ENCODE measurements at regions not wholly inside any gene's neighbourhood (a gene's known extent, or its start where the extent isn't known, plus 50 kb on each side); places are given as distances from the start of the nearest gene placed in this dataset.
A peak's percentile ranks its signal among the peaks of the same experiment; 100 is the strongest.

GRCh38 chr10:21314906-21315644 is 210.4 kb downstream of the SKIDA1 start:
- ChIA-PET POLR2A (no interaction called here), CTCF (no interaction called here)
- Histone ChIP-seq H3K9me3 (ENCODE audit: control insufficient read depth, insufficient read depth, low read depth, low read length) (no peaks in the 10 kb centered on the region), H3K27me3 (ENCODE audit: control insufficient read depth, insufficient read depth, low read length) (no peaks in the 10 kb centered on the region), H3K27ac (ENCODE audit: low read length) (peak overlapping the region; percentile 99), H3K4me1 (ENCODE audit: control insufficient read depth, insufficient read depth, low read length) (peaks cover 43% of the 10 kb centered on the region), H3K36me3 (ENCODE audit: control insufficient read depth, insufficient read depth, low read length) (no peaks in the 10 kb centered on the region), H3K4me3 (ENCODE audit: low read depth in 2 of 2, low read length in 2 of 2) (no peak overlapping the region)
- ATAC-seq (peak; percentile 66), DNase-seq (ENCODE audit: low read depth, low spot score) (no peak)
- in situ Hi-C loops (cut with HindIII; ENCODE audit: low pct_unique_long_range_greater_than_20kb, low sequenced_read_pairs): no loop called here
- no TSS peak for BruUV-seq (replicated peaks)
- TF ChIP-seq REST (IDR thresholded peaks at IDR 0.05; ENCODE audit: insufficient read depth in 1 of 2, low read depth in 2 of 2, low read length in 1 of 2): no peak
- TF ChIP-seq CTCF (IDR thresholded peaks at IDR 0.05): no peak
- TF ChIP-seq TCF7L2 (IDR thresholded peaks at IDR 0.05; ENCODE audit: low read depth, low read length): no peak
- TF ChIP-seq SIN3A (IDR thresholded peaks at IDR 0.05; ENCODE audit: borderline replicate concordance, insufficient read depth, low read depth, low read length): no peak
- TF ChIP-seq POLR2AphosphoS5 (IDR thresholded peaks at IDR 0.05; ENCODE audit: low read depth, low read length): no peak
- intact Hi-C loops (cut with micrococcal nuclease; ENCODE audit: unreplicated experiment): no loop called here

- no peaks in the 10 kb centered on the region for H3K27me3 ChIP-seq (ENCODE audit: control insufficient read depth, insufficient read depth, low read length)
- H3K4me1 ChIP-seq (ENCODE audit: control insufficient read depth, insufficient read depth, low read length): peaks cover 39% of the 10 kb centered on the region
- ATAC-seq: no peak
- no peak for DNase-seq (ENCODE audit: low read depth, low spot score)
- ChIA-PET POLR2A (interaction anchor here (1.0 kb wide), 1 partner anchor 22 kb away, joined by 3 read pairs; no protein-coding TSS in a partner anchor), CTCF (no interaction called here)
- H3K9me3 ChIP-seq (ENCODE audit: control insufficient read depth, insufficient read depth, low read depth, low read length): no peaks in the 10 kb centered on the region
- peak overlapping the region; percentile 99 for H3K27ac ChIP-seq (ENCODE audit: low read length)
- intact Hi-C loops (cut with micrococcal nuclease; ENCODE audit: unreplicated experiment) (no loop called here), in situ Hi-C loops (cut with HindIII; ENCODE audit: low pct_unique_long_range_greater_than_20kb, low sequenced_read_pairs) (no loop called here)
- BruUV-seq (replicated peaks): no TSS peak
- H3K4me3 ChIP-seq (ENCODE audit: low read depth in 2 of 2, low read length in 2 of 2): no peak overlapping the region
- no peak for TF ChIP-seq REST (IDR thresholded peaks at IDR 0.05; ENCODE audit: insufficient read depth in 1 of 2, low read depth in 2 of 2, low read length in 1 of 2)
- TF ChIP-seq POLR2AphosphoS5 (IDR thresholded peaks at IDR 0.05; ENCODE audit: low read depth, low read length): no peak
- no peak for TF ChIP-seq SIN3A (IDR thresholded peaks at IDR 0.05; ENCODE audit: borderline replicate concordance, insufficient read depth, low read depth, low read length)
- TF ChIP-seq TCF7L2 (IDR thresholded peaks at IDR 0.05; ENCODE audit: low read depth, low read length): no peak
- no peak for TF ChIP-seq CTCF (IDR thresholded peaks at IDR 0.05)
- H3K36me3 ChIP-seq (ENCODE audit: control insufficient read depth, insufficient read depth, low read length): no peaks in the 10 kb centered on the region
These were observed 211.3 kb downstream of the SKIDA1 start for GRCh38 chr10:21314111-21314626.
